Endothelial cell of umbilical vein (primary cell): ENCODE measurements at regions not wholly inside any gene's neighbourhood (a gene's known extent, or its start where the extent isn't known, plus 50 kb on each side); places are given as distances from the start of the nearest gene placed in this dataset.

Experiments
- BruUV-seq: library from RNA; stranded (reverse); fragments of 400-500 nt; replicated peaks from 2 replicates; lab custom pipeline; 2021; lab: Mats Ljungman, UMichigan
- CTCF ChIA-PET: fragments of 300-600, 350-600 bp; sonication (Branson Sonifier 250); formaldehyde crosslinking; loops from one replicate; lab custom pipeline; 2021; ENCODE audit warnings: antibody characterized with exemption, inconsistent platforms; lab: Charles Lee
- POLR2A ChIA-PET: fragments of 300-600, 350-600 bp; sonication (Branson Sonifier 250); formaldehyde crosslinking; loops from one replicate; lab custom pipeline; 2021; ENCODE audit warnings: antibody characterized with exemption, inconsistent platforms; lab: Charles Lee
- DNase-seq: peaks from one replicate; pipeline ENCODE4 v3.0.0-alpha.2; 2011; ENCODE audit warnings: low read depth, low spot score
- FAIRE-seq: peaks from 2 replicates; lab custom pipeline; 2011; peaks lifted over from hg19 to GRCh38; lab: Jason Lieb, UNC
- H2AFZ ChIP-seq: 2 replicates; pipeline ENCODE4 v1.6.0; 2012; ENCODE audit warnings: low read depth, low read length, control low read depth, inconsistent platforms
- H3K27ac ChIP-seq: 2 replicates; pipeline ENCODE4 v1.5.1; 2011; ENCODE audit warnings: low read depth, mild to moderate bottlenecking, control low read depth, low read length, moderate library complexity; ENCODE audit not compliant: insufficient read depth
- H3K27me3 ChIP-seq, 2 experiments: 2 replicates each; pipeline versions ENCODE4 v1.6.0 to v1.6.1; 2011; ENCODE audit warnings: low read length in 2 of 2, mixed read lengths in 1 of 2; ENCODE audit not compliant: control insufficient read depth in 2 of 2, insufficient read depth in 2 of 2
- H3K36me3 ChIP-seq, 2 experiments: 2 replicates in 1 of 2; 3 replicates in 1 of 2; pipeline ENCODE4 v1.5.1; 2011; ENCODE audit warnings: low read length in 2 of 2, mild to moderate bottlenecking in 1 of 2, moderate library complexity in 1 of 2; ENCODE audit not compliant: control insufficient read depth in 2 of 2, insufficient read depth in 2 of 2; ENCODE audit errors: extremely low read depth in 1 of 2
- H3K4me1 ChIP-seq: 3 replicates; pipeline ENCODE4 v1.5.1; 2011; ENCODE audit warnings: mild to moderate bottlenecking, low read length; ENCODE audit not compliant: control insufficient read depth, insufficient read depth; ENCODE audit errors: extremely low read depth
- H3K4me2 ChIP-seq: 2 replicates; pipeline ENCODE4 v1.6.1; 2011; ENCODE audit warnings: low read length, control low read depth, mixed read lengths; ENCODE audit not compliant: insufficient read depth
- H3K4me3 ChIP-seq, 3 experiments: fragments of 200-600 bp in 1 of 3; sonication (generic), shearing (Covaris generic) in 1 of 3; replicated peaks in 1 of 3; 2 replicates each; pipeline ENCODE4 v1.5.1; 2011 to 2016; ENCODE audit warnings: control low read depth in 3 of 3, low read length in 3 of 3, mild to moderate bottlenecking in 2 of 3, inconsistent platforms in 1 of 3, low read depth in 1 of 3, moderate library complexity in 1 of 3; ENCODE audit not compliant: insufficient read depth in 1 of 3
- H3K79me2 ChIP-seq: 2 replicates; pipeline ENCODE4 v1.6.0; 2012; ENCODE audit warnings: low read length, inconsistent platforms; ENCODE audit not compliant: control insufficient read depth, insufficient read depth
- H3K9ac ChIP-seq: replicated peaks from 2 replicates; pipeline ENCODE3; 2011; ENCODE audit warnings: low read length, control low read depth; ENCODE audit not compliant: insufficient read depth; ENCODE audit errors: extremely low read depth
- H3K9me1 ChIP-seq: replicated peaks from 3 replicates; pipeline ENCODE4 v1.6.0; 2011; ENCODE audit warnings: mild to moderate bottlenecking, low read length; ENCODE audit not compliant: control insufficient read depth, insufficient read depth; ENCODE audit errors: extremely low read depth
- H3K9me3 ChIP-seq: replicated peaks from 2 replicates; pipeline ENCODE4 v1.5.1; 2012; ENCODE audit warnings: low read length, inconsistent platforms; ENCODE audit not compliant: control insufficient read depth, insufficient read depth
- H4K20me1 ChIP-seq: replicated peaks from 2 replicates; pipeline ENCODE3; 2011; ENCODE audit warnings: mild to moderate bottlenecking, low read length; ENCODE audit not compliant: control insufficient read depth, insufficient read depth; ENCODE audit errors: extremely low read depth
- EZH2 ChIP-seq: IDR thresholded peaks from 2 replicates; pipeline ENCODE4 v1.6.1; 2012; ENCODE audit warnings: borderline replicate concordance, low read depth, mild to moderate bottlenecking, moderate library complexity, low read length, inconsistent platforms; ENCODE audit not compliant: severe bottlenecking
- FOS ChIP-seq: IDR thresholded peaks from 2 replicates; pipeline ENCODE4 v1.6.1; 2011; ENCODE audit warnings: mild to moderate bottlenecking, low read length, moderate library complexity, borderline replicate concordance; ENCODE audit not compliant: insufficient read depth
- GATA2 ChIP-seq: IDR thresholded peaks from 2 replicates; pipeline ENCODE4 v1.7.0; 2011; ENCODE audit warnings: low read depth, mild to moderate bottlenecking, moderate library complexity, mixed read lengths, low read length; ENCODE audit not compliant: insufficient read length, insufficient read depth
- JUN ChIP-seq: IDR thresholded peaks from 2 replicates; pipeline ENCODE4 v1.6.1; 2011; ENCODE audit warnings: borderline replicate concordance, low read depth; ENCODE audit not compliant: insufficient read length, insufficient read depth
- MAX ChIP-seq: IDR thresholded peaks from 2 replicates; pipeline ENCODE4 v1.6.1; 2011; ENCODE audit not compliant: insufficient read depth, insufficient read length
- MYC ChIP-seq: IDR thresholded peaks from one replicate; pipeline ENCODE4 v1.6.1; 2011; ENCODE audit warnings: mild to moderate bottlenecking, low read depth, low read length
- POLR2A ChIP-seq: IDR thresholded peaks from 2 replicates; pipeline ENCODE4 v1.6.1; 2012; ENCODE audit warnings: low read depth, mild to moderate bottlenecking, control low read depth, low read length
- POLR2AphosphoS5 ChIP-seq: IDR thresholded peaks from 2 replicates; pipeline ENCODE4 v1.6.1; 2012; ENCODE audit warnings: low read depth, mild to moderate bottlenecking, control low read depth, low read length, moderate library complexity; ENCODE audit not compliant: insufficient read depth
- dilution Hi-C: fragments of 300-500 bp; cut with MboI; formaldehyde crosslinking; loops from one replicate; pipeline ENCODE4 v1.15.0; 2019; ENCODE audit warnings: low sequenced_read_pairs; ENCODE audit not compliant: extremely low pct_ligation_motif_present
- intact Hi-C: fragments of 100-400 bp; cut with micrococcal nuclease; formaldehyde crosslinking; loops from one replicate; pipeline ENCODE4 v1.10.0; 2022
- TF ChIP-seq, protein P1 (sequence below), 2 donors: IDR thresholded peaks; 1 replicate in 1 of 2; 2 replicates in 1 of 2; pipeline ENCODE4 v1.5.1; 2011; ENCODE audit warnings: low read length in 2 of 2, mild to moderate bottlenecking in 2 of 2, moderate library complexity in 2 of 2, control low read depth in 1 of 2, inconsistent platforms in 1 of 2, low read depth in 1 of 2; ENCODE audit not compliant: insufficient read depth in 1 of 2; ENCODE audit errors: extremely low read depth in 1 of 2

DNA sequence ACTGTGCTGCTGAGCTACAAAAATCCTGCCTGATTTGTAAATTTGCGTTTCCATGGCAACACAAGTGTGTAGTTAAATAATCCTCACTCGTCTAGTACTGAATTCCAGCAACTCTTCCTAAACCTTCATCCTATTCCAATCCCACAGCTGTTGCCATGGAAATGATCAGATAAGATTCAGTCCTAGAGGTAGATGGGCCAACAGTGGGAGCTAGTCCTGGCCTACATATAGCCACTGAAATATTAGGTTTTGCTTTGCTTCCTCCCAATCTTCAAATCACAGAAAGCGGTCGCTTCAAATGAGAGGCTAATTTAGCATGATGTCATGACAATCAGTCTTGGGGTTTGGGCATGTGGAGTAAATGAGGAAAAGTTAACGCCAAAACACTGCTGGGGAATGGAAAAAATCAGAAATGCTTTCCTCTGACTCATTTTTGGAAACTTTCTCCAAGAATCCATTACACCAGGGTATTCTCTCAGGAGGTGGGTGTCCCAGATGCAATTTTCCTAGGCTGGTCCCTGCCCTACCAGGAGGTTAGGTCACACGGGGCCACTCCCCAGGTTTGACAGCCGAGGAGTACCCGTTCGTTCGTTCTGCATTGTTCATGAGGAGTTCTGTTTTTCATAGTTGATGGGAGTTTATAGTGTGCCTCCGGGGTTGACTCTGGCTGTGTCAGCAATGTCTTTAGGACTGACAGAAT is 159.2 kb upstream of the SLCO3A1 start:
- intact Hi-C loops, result no loop called here
- no peaks in the 10 kb centered on the region for H3K9me1 ChIP-seq
- H3K36me3 ChIP-seq, result no peaks in the 10 kb centered on the region
- H2AFZ ChIP-seq, result no peak overlapping the region
- DNase-seq (no peak), FAIRE-seq (no peak)
- no TSS peak for BruUV-seq
- H3K4me3 ChIP-seq, result no peak overlapping the region
- no peaks in the 10 kb centered on the region for H4K20me1 ChIP-seq
- H3K9me3 ChIP-seq, result peaks cover 4% of the 10 kb centered on the region
- ChIA-PET POLR2A (no interaction called here), CTCF (no interaction called here)
- H3K79me2 ChIP-seq, result no peaks in the 10 kb centered on the region
- H3K4me2 ChIP-seq, result no peak overlapping the region
- no peaks in the 10 kb centered on the region for H3K4me1 ChIP-seq
- no peaks in the 10 kb centered on the region for H3K27me3 ChIP-seq
- no peak overlapping the region for H3K9ac ChIP-seq
- no peak overlapping the region for H3K27ac ChIP-seq
- dilution Hi-C loops, result no loop called here
- TF ChIP-seq GATA2, result no peak
- no peak for TF ChIP-seq MYC
- no peak for TF ChIP-seq MAX
- TF ChIP-seq POLR2AphosphoS5, result no peak
- TF ChIP-seq EZH2, result no peak
- no peak for TF ChIP-seq JUN
- no peak for TF ChIP-seq FOS
- no peak for TF ChIP-seq POLR2A
- TF ChIP-seq, protein P1, sequence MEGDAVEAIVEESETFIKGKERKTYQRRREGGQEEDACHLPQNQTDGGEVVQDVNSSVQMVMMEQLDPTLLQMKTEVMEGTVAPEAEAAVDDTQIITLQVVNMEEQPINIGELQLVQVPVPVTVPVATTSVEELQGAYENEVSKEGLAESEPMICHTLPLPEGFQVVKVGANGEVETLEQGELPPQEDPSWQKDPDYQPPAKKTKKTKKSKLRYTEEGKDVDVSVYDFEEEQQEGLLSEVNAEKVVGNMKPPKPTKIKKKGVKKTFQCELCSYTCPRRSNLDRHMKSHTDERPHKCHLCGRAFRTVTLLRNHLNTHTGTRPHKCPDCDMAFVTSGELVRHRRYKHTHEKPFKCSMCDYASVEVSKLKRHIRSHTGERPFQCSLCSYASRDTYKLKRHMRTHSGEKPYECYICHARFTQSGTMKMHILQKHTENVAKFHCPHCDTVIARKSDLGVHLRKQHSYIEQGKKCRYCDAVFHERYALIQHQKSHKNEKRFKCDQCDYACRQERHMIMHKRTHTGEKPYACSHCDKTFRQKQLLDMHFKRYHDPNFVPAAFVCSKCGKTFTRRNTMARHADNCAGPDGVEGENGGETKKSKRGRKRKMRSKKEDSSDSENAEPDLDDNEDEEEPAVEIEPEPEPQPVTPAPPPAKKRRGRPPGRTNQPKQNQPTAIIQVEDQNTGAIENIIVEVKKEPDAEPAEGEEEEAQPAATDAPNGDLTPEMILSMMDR (IDR thresholded peaks at IDR 0.05; ENCODE audit: extremely low read depth in 1 of 2, insufficient read depth in 1 of 2, low read depth in 1 of 2, low read length in 2 of 2), result no peak
